HG03025 (cell line): ENCODE measurements at regions not wholly inside any gene's neighbourhood (a gene's known extent, or its start where the extent isn't known, plus 50 kb on each side); places are given as distances from the start of the nearest gene placed in this dataset.

Experiments
- ATAC-seq: cut with Tn5 transposase; IDR thresholded peaks from one replicate; pipeline ENCODE4 v1.9.1; 2021; ENCODE audit warnings: mild to moderate bottlenecking, moderate library complexity; ENCODE audit not compliant: unreplicated experiment, low FRiP score

DNA sequence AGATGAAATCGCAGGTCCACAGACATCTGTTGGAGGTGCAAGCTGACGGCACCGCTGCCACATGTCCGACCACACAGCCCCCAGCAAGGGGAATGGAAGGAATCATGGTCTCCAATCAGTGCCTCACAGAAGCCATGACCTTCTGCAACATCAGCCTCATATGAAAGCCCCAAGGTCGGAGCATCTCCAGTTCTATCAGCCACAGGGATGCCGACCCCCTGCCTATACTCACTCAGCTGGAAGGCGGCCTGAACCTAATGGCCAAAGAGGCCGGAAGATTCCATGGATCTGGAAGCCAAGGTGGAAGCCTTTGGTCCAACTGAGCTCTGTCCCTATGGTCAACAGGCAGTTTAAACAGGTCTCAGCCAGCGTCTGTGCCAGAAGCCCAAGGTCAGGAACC lies 278.8 kb downstream of the TNS1 start:
- no peak for ATAC-seq

DNA sequence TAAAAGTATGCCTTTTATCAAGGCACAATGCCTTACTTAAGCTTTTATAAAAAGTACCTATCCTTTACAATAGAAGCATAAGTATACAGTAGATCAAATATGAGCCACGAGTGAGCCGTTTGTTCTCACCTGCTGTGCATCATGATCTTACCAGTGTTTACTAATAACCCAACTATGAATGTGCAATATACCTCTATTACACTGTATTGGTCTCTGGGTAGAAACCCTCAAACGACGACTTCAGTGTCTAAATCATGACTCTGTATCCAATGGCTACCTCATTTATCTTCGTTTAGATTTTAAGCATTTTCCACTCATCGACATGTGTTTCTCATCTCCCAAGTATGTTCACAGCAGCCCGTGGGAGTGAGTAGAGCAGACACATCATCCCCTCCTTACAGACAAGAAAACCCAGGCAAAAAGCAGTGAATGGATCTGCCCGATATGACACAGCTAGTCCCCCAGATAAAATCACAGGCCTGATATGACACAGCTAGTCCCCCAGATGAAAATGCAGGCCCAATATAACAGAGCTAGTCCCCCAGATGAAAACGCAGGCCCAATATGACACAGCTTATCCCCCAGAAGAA lies 279.8 kb downstream of the TNS1 start:
- no peak for ATAC-seq

DNA sequence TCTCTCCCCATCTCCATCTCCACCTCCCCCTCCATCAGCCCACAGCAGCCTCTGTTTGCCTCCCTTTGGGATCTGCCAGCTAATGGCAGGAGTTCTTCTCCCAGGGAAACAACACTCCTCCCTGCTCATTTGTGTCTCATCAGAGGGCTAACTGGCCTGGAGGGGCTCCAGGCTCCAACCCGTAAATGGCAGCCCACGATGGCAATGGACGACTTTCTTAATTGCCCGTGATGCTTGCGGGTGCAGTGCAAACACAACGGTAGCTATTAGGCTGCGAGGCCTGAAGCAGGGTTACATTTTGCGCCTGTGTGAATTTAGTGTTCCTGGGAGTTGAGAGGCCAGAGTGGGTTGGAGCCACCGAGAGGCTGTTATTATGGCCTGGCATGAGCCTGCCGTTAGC lies 285.1 kb downstream of the TNS1 start:
- ATAC-seq = no peak

DNA sequence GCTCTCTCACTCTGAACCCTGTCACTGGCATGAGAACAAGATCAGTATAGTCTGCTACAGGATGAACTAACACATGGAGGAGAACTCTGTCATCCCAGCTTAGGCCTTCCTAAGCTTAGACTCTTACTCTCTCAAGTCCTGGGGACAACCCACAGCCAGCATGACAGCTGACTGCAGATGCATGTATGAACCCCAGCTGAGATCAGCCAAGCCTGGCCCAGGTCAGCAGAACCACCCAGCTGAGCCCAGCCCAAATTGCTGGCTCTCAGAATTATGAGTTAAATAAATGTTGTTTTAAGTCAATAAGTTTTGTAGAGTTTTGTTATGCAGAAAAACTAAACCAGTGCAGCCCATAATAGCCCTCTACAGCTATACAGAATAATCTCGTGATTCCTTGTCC lies 287.3 kb downstream of the TNS1 start:
- no peak for ATAC-seq

DNA sequence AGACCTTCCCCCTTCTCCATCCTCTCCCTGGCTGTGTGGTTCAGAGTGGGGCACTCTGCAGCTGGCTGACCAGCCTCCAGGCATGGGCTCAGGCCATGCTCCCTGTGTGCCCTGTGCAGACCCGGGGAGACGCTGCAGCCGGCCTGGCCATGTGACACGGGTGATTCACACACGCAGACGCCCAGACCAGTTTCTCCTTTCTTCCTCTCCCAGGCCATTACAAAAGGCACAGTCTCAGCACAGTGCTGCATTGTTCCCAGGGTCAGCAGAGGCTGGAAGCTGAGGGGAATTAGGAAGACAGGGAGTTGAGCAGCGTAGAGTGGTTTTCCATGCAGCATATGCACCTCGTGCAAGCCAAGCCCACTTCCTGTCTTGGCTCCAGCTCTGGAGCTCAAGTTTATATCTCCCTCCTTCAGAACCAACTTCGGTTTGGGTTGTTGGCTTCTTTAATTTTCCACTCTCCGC lies 288.5 kb downstream of the TNS1 start:
- no peak for ATAC-seq

DNA sequence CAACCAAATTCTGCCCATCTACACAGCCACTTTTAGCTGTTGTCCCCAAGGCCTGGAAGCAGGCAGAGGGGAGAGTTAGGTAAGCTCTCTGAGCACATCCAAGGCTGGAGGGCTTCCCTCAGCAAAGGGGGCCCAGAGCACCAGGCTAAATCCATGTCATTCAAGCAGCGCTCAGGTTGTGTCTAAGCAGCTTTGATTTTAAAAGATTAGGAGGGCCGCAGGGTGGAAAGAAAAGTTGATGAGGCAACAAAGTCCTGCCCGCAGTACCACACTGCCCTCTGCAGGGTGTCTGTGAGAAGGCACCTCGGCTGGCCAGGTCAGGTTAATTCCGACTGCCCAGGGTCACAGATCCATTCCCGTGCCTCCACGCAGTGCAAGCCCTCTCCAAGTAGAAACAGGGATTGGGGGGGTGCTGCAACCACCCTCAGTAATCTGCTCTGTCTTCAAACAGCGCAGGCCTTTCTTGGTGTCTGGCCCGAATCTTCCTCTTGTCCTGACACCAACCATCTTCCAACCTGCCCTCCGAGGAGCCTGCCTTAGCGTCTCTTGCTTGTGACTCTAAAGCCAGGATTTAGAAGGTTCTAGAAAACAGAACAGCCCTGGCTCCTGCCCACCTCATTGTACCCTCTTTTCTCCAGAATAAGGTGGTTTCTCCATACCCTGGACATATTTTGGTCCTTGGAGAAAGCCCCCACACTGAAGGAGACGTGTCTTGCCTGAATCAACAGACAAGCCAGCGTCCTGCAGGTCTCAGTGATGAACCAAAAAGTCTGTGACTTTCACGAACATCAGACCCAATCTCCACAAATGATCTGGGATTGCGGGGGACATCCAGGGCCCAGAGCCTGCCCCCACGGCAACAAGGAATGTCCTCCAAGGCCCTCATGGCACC lies 289.2 kb downstream of the TNS1 start:
- ATAC-seq = no peak

DNA sequence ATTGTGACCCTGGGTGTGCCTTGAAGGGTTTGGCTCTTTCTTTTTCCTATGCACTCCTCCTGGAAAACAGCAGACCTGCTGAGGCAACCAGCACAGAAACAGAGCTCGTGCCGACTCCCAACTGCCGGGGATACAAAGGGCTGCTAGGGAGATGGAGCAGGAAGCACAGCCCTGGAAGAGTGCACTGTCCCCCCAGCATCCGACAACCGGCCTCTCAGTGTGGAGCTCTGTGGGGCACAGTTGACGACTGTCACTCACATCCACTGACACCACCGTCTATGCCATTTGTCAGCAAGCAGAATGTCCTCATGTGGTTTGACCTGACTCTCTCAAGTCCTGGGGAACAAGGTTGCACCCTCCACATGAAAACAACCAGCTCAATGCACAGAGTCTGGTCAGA lies 290.4 kb downstream of the TNS1 start:
- no peak for ATAC-seq

DNA sequence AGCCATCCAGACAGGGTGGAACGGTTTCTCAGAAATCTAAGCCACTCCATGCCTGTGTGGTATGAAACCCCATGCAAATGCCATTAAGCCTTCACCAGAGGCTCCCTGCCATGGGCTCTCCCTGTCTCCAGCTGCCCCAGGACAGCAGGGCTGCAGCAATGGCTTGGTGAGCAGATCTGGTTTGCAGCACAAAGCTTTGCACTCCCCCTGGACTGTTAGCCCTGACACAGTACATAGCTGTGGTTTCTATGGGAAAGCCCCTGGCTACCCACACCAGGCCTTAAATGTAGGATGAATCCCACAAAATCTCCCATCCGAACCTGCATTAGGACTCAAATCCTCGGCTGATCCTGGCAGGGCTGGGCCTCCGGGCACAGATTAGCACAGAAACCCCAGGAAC lies 291.6 kb downstream of the TNS1 start:
- no peak for ATAC-seq

DNA sequence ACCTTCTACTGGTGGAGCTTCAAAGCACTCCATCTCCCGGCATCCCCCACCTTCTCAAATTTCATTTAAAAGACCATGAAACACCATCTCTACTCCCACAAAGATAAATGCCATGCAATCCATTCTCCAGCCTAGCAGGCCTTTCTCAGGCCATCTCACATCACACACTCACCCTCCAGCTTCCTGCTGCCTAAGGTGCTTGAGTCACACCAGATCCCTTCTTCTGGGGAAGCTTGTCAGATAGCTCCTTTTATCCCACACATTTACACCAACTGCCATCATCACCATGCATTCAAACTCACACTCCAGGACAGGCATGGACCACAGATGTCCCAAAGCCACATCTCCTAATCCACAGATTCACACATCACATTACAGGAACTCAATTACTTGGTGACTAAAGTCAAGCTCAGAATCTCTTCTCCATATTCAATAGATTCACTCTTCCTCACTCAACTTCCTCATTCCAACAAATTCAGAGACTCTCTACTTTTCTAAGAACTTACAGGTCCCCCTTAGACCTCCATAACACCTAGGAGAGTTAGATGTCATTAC lies 292.5 kb downstream of the TNS1 start:
- ATAC-seq = no peak

DNA sequence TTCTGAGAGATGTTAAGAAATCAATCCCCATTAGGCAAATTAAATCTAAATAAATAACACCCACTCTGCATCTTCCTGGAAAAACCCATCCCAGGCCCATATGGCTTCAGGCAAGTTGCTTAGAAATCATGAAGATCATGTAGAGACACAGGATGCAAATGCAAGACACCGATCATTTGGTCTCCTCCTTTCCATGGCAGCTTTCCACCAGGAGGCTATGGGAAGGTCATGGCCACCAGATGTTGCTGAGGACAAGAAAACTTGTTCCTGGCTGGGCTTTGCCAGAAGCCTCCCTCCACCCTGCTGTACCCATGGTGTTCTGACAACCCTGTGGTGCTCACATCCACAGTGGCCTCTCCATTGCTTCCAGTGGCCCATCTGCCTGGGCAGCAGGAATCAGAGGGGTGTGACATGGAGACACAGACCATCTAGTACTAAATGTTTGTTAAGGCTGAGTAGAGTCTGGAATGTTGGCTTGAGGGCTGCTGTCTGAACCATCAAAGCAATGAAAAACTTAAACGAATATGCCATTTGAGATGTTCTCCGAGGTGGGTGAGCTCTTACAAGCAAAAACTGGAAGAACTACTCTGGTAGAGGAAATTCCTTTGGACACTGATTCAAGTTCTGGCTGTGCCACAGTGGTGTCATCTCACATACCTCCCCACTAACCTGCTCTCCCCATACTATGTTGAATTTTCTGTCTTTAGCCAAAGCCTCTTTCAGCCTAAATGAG lies 293.2 kb downstream of the TNS1 start:
- no peak for ATAC-seq

DNA sequence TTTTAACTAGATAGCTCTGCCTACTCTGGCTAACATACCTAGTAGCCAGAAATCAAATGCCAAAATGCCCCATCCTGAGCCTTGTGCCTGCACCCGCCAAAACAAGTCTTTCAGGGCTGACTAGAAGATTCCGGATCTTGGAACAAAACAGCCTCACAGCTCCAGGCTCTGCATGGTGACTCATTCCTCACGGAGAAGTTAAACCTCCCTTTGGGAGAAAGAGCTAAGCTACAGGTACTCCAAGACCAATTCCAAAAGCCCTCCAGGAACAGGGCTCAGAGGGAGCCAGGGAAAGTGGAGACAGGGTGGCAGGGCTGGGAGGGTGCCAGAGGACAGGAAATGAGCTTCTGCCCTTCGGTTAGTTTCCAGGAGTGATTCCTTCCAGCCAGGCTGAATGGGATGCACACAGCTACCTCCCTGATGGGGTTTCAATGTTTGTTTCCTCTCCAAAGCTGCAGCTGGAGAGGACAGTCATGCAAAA lies 295.6 kb downstream of the TNS1 start:
- no peak for ATAC-seq

DNA sequence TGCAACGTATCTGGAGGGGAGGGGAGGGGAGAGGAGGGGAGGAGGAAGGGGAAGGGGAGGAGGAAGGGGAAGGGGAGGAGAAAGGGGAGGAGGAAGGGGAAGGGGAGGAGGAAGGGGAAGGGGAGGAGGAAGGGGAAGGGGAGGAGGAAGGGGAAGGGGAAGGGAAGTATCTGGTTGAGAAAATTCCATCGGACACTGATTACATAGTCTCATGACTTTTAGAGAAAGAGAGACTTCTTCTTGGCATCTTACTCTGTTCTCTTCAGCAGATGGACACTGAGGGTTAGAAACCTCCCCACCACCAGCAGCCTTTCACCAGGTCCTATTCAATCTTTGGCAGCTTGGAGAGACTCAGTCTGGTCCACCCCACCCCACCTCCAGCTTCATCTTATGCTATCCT lies 296.3 kb downstream of the TNS1 start:
- no peak for ATAC-seq

DNA sequence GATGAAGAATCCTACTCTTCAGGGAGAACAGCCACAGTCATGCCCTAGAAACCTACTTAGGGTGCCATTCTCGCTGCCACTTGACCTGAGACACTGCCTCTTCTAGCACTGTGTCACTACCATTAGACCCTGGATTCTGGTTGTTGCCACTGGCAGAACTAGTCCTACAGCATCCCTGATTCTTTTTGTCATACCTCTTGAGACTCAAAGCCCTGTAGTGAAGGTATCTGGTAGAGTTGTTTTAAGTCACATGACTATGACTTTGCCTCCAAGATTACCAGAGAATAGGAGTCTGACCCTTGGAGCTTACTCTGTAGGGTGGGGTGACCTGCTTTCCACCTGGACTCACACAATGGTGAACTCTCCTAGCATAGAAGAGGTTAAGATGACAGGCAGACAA lies 296.7 kb downstream of the TNS1 start:
- no peak for ATAC-seq

DNA sequence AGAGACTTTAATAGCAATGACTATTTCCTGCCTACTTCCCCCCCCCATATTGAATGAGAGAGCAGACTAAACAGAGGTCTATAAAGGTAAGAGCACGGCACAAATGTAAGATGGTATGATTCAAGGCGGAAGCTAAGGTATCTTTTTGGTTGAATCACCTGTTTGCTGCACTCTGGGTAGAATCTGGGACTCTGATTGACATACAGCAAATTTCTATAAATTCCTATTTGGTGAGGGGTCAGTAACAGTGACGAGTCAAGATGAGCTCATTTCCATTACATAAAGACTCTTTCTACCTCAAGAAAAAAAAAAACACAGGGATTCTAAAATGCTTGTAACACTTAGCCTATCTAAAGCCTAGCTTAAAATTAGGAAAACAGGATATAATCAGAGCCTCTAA lies 297.3 kb downstream of the TNS1 start:
- no peak for ATAC-seq

DNA sequence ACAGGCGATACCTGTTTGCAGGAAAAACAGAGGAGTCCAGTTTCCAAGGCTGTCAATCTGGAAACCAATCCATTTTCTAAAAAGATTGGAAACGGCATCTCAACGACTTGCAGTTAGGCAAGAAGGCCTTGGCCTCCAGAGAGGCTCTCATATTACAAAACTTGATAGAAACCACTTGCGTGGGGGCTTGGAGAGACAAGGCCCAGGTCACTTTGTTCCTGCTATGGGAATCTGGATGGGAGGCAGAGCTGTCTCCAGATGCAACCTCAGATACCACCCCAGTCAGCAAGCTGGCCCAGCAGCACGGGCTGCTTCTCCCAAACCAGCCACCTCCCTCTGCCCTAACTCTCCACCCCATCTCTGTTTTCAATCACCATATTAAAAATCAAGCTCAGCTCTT lies 298.8 kb downstream of the TNS1 start:
- ATAC-seq = no peak

DNA sequence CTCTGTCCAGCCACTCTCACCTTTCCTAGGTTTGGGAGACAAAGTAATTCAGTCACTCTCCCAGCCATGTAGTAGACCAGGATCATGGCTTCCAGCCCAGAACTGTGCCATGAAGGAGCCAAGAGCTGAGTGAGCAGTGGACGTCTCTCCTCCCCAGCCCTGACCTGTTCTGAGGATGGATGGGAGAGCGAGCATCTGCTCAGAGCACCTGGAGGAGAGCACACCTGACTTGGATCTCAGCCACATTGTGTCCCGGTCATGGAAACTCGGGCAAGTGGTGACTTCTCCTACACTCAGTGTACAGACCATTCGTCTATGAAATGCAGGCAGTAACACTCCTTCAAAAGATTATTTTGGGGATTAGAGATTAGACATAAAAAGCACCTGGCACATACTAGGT lies 299.7 kb downstream of the TNS1 start:
- ATAC-seq = no peak

DNA sequence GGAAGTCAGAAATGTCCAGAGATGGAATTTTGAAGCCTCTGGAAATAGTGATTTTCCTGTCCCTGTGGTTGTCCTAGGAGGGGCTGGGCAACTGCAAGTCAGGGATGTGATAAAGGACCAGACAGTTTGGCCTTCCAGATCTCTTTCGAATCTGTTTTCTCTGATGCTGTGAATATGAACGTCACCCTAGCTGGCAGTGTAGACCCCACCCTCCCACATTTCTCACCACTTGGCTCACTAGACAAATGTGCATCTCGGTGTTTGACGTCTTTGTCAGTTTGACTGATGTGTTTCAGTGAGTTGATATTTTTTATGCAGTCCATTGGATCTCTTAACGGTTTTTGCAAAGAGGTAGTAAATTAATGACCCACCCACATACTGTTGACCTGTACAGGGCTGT lies 301.2 kb downstream of the TNS1 start:
- no peak for ATAC-seq

DNA sequence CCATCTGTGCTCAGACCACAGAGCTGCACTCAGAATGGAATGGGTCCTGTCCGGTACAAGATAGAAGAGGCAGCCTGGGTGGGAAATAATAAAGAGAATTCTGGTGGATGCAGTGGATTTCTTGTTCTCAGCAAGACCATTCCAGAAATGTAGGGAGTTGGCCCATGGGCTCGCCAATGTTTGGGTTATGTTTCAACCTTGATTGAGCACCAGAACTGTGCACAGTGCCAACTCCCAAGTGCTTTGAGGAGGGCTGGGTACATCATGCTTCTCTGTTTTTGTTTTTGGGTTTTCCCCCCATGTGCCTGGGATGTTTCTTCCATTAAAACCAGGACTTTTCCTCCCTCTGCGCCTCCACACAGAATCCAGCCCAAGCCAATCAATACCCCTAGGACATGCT lies 304.1 kb downstream of the TNS1 start:
- ATAC-seq = no peak

DNA sequence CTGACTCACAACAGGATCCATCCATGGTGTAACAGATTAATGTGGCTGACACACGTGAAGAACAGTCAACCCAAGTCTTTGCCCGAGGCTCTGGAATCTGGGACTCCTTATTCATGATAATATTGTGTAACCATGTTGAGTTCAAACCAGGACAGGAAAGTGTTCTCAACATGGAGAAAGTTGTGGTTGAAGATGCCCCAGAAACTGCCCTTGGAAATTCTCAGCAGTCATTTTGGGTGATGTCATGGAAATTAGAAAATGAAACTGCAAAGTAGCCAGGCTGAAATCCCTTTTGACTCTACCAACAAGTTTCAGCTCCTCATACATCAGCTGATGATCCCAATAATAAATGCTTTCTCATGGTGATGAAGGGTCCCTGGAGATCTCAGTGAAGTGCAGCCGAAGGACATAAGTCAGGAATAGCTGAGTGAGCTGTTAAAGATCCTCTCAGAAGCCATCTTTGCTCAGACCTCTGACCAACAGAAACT lies 307.7 kb downstream of the TNS1 start:
- no peak for ATAC-seq

DNA sequence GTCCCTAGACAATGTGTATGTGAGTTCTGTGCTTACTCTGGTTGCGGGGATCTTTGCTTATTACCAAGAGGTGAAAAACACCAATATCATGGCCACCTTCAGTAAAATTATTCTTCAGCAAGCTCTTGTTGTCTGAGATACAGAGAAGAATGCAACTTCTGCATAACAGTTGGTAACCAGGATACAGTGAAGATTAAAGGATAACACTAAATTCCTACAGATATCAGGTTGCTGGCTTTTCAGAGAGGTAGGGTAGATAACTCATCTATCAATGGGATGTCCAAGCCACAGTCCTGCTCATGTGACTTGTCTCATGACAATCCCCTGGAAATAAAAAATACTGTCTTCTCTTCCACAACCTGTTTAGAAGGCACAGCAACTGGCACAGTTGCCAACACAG lies 308.5 kb downstream of the TNS1 start:
- no peak for ATAC-seq

DNA sequence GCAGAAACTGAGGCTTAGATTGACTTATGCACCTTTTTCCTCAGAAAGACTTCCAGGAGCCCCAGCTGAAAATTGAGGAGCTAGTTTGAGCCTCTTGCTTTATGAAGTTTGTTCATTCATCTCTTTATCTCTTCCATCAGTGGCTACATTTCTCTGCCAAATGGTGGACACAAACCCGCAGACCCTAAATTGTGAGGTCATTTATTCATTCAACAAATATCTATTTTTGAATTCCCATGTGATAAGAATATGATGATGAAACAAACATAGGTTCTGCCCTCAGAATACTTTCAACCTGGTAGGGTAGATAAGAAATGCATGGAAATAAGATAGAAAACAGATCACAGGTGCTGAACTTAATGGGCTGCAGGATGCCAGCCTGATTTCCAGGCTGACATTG lies 309.4 kb downstream of the TNS1 start:
- no peak for ATAC-seq
